HL-60 (cell line): ENCODE measurements at regions not wholly inside any gene's neighbourhood (a gene's known extent, or its start where the extent isn't known, plus 50 kb on each side); places are given as distances from the start of the nearest gene placed in this dataset.

Experiments used
- DNase-seq, 2 experiments: peaks; one replicate each; pipeline ENCODE4 v3.0.0-alpha.2; 2010 to 2020; ENCODE audit warnings: low read depth in 1 of 2, low spot score in 1 of 2
- H3K27ac ChIP-seq: fragments of 250-450 bp; sonication (Bioruptor Pico); replicated peaks from 2 replicates; pipeline ENCODE4 v1.5.1; 2020; ENCODE audit warnings: mild to moderate bottlenecking, moderate library complexity
- H3K27me3 ChIP-seq: fragments of 250-450 bp; sonication (Bioruptor Pico); 2 replicates; pipeline ENCODE4 v1.5.1; 2021; ENCODE audit warnings: mild to moderate bottlenecking, moderate library complexity; ENCODE audit not compliant: insufficient read depth, poor library complexity, severe bottlenecking
- H3K4me3 ChIP-seq: replicated peaks from 2 replicates; pipeline ENCODE4 v1.5.1; 2011; ENCODE audit warnings: mild to moderate bottlenecking, control low read depth, low read length; ENCODE audit not compliant: insufficient read depth
- GABPA ChIP-seq: IDR thresholded peaks from 2 replicates; pipeline ENCODE4 v1.6.1; 2012; ENCODE audit warnings: low read depth
- POLR2AphosphoS5 ChIP-seq: IDR thresholded peaks from 2 replicates; pipeline ENCODE4 v1.6.1; 2012; ENCODE audit warnings: low read depth
- SPI1 ChIP-seq: IDR thresholded peaks from 2 replicates; pipeline ENCODE4 v1.6.1; 2012; ENCODE audit warnings: low read depth, mild to moderate bottlenecking, borderline replicate concordance
- TF ChIP-seq, protein P1 (sequence below): IDR thresholded peaks from one replicate; pipeline ENCODE4 v1.5.1; 2011; ENCODE audit warnings: low read length, control low read depth, inconsistent platforms; ENCODE audit not compliant: insufficient read depth
- TF ChIP-seq, protein P2 (sequence below): IDR thresholded peaks from 2 replicates; pipeline ENCODE4 v1.6.1; 2012; ENCODE audit warnings: low read depth; ENCODE audit not compliant: insufficient replicate concordance

DNA sequence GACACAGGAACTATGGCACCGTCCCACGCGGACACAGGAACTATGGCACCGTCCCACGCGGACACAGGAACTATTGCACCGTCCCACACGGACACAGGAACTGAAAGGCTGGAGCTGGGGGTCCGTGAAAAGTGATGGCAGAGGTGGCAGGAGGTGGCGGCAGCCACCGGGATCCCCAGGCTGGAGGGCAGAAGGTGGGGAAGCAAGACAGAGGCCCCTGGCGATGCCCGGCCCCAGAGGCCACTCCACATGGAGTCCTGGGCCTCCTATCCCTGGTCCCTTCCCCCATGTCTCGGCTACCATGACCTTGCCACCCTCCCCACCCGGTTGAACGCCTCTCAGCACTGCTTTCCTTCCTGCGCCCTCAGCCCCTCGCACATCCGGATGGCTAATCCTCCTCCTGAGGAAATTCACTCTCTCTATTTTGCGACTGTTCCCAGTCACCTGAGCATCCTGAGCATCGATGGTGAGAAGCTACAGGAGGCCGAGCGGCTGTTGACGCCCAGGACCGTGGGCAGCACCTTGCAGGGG, 181.4 kb downstream of the TMEM18 start:
- no peak for DNase-seq
- no peak overlapping the region for H3K4me3 ChIP-seq
- no peaks in the 10 kb centered on the region for H3K27me3 ChIP-seq
- H3K27ac ChIP-seq = no peak overlapping the region
- TF ChIP-seq, protein P1, sequence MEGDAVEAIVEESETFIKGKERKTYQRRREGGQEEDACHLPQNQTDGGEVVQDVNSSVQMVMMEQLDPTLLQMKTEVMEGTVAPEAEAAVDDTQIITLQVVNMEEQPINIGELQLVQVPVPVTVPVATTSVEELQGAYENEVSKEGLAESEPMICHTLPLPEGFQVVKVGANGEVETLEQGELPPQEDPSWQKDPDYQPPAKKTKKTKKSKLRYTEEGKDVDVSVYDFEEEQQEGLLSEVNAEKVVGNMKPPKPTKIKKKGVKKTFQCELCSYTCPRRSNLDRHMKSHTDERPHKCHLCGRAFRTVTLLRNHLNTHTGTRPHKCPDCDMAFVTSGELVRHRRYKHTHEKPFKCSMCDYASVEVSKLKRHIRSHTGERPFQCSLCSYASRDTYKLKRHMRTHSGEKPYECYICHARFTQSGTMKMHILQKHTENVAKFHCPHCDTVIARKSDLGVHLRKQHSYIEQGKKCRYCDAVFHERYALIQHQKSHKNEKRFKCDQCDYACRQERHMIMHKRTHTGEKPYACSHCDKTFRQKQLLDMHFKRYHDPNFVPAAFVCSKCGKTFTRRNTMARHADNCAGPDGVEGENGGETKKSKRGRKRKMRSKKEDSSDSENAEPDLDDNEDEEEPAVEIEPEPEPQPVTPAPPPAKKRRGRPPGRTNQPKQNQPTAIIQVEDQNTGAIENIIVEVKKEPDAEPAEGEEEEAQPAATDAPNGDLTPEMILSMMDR = no peak
- TF ChIP-seq, protein P2, sequence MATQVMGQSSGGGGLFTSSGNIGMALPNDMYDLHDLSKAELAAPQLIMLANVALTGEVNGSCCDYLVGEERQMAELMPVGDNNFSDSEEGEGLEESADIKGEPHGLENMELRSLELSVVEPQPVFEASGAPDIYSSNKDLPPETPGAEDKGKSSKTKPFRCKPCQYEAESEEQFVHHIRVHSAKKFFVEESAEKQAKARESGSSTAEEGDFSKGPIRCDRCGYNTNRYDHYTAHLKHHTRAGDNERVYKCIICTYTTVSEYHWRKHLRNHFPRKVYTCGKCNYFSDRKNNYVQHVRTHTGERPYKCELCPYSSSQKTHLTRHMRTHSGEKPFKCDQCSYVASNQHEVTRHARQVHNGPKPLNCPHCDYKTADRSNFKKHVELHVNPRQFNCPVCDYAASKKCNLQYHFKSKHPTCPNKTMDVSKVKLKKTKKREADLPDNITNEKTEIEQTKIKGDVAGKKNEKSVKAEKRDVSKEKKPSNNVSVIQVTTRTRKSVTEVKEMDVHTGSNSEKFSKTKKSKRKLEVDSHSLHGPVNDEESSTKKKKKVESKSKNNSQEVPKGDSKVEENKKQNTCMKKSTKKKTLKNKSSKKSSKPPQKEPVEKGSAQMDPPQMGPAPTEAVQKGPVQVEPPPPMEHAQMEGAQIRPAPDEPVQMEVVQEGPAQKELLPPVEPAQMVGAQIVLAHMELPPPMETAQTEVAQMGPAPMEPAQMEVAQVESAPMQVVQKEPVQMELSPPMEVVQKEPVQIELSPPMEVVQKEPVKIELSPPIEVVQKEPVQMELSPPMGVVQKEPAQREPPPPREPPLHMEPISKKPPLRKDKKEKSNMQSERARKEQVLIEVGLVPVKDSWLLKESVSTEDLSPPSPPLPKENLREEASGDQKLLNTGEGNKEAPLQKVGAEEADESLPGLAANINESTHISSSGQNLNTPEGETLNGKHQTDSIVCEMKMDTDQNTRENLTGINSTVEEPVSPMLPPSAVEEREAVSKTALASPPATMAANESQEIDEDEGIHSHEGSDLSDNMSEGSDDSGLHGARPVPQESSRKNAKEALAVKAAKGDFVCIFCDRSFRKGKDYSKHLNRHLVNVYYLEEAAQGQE = no peak
- no peak for TF ChIP-seq POLR2AphosphoS5
- no peak for TF ChIP-seq SPI1
- no peak for TF ChIP-seq GABPA

DNA sequence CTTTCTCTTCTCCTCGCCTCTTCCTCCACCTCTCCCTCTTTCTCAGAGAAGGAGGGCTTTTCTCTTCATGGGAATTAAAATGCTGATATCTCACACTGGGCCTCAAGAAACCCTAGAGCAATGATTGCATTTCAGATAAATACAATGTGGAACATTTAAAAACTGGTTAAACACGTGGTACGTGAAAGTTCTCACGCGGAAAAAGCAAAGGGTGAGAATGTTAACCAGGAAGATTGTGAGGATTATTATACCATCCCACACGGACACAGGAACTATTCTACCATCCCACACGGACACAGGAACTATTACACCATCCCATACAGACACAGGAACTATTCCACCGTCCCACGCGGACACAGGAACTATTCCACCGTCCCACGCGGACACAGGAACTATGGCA, 182.4 kb downstream of the TMEM18 start:
- Histone ChIP-seq H3K27me3 (no peaks in the 10 kb centered on the region), H3K4me3 (no peak overlapping the region), H3K27ac (no peak overlapping the region)
- DNase-seq = no peak
- TF ChIP-seq, protein P2 = no peak
- TF ChIP-seq SPI1 (no peak), POLR2AphosphoS5 (no peak), GABPA (no peak)
- TF ChIP-seq, protein P1 = no peak

DNA sequence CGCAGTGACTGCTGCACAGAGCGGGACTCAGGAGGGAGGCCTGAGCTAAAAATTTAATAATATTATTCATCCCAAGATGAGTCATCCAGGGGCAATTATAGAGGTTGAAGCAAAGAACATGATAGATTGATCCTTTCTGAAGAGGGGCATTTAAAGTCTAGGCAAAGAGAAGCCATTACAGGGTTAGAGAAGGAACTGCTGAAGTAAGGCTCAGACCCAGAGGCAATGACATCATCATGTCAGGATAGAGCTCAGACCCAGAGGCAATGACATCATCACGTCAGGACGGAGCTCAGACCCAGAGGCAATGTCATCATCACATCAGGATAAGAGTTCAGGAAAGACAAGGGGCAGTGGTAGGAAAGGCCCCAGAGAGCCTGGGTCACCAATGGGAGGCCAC, 184.0 kb downstream of the TMEM18 start:
- no peaks in the 10 kb centered on the region for H3K27me3 ChIP-seq
- no peak for DNase-seq

More for the DNA sequence above, 184.0 kb downstream of the TMEM18 start:
- Histone ChIP-seq H3K4me3 (no peak overlapping the region), H3K27ac (no peak overlapping the region)
- TF ChIP-seq SPI1 = no peak
- no peak for TF ChIP-seq POLR2AphosphoS5
- TF ChIP-seq, protein P1 = no peak
- no peak for TF ChIP-seq GABPA
- TF ChIP-seq, protein P2 = no peak
